ENCODE measurements at regions not wholly inside any gene's neighbourhood (a gene's known extent, or its start where the extent isn't known, plus 50 kb on each side); places are given as distances from the start of the nearest gene placed in this dataset.

GRCh38 chr3:634511-634910 lies 437.9 kb downstream of the CHL1 start:
- CTCF ChIA-PET, result no interaction called here
- H3K27me3 Mint-ChIP-seq, result no peaks in the 10 kb centered on the region
- no peaks in the 10 kb centered on the region for H3K4me1 Mint-ChIP-seq
- H3K27ac Mint-ChIP-seq, result no peak overlapping the region
- no peak for DNase-seq
- H3K4me3 Mint-ChIP-seq, result no peak overlapping the region
- POLR2A ChIA-PET, result no interaction called here
- H3K9me3 Mint-ChIP-seq, result no peaks in the 10 kb centered on the region
- H3K36me3 Mint-ChIP-seq (ENCODE audit: low read depth), result no peaks in the 10 kb centered on the region

GRCh38 chr3:635393-635792 lies 438.8 kb downstream of the CHL1 start:
- no peak overlapping the region for H3K4me3 Mint-ChIP-seq
- ChIA-PET POLR2A (no interaction called here), CTCF (no interaction called here)
- H3K4me1 Mint-ChIP-seq, result no peaks in the 10 kb centered on the region
- no peak overlapping the region for H3K27ac Mint-ChIP-seq
- no peaks in the 10 kb centered on the region for H3K27me3 Mint-ChIP-seq
- no peaks in the 10 kb centered on the region for H3K9me3 Mint-ChIP-seq
- no peak for DNase-seq
- no peaks in the 10 kb centered on the region for H3K36me3 Mint-ChIP-seq (ENCODE audit: low read depth)

- no peaks in the 10 kb centered on the region for H3K27me3 Mint-ChIP-seq
- CTCF ChIA-PET, result no interaction called here
- no peak overlapping the region for H3K27ac Mint-ChIP-seq
- H3K9me3 Mint-ChIP-seq, result peaks cover 3% of the 10 kb centered on the region
- DNase-seq, result no peak
- H3K4me1 Mint-ChIP-seq, result no peaks in the 10 kb centered on the region
- POLR2A ChIA-PET, result no interaction called here
- no peaks in the 10 kb centered on the region for H3K36me3 Mint-ChIP-seq (ENCODE audit: low read depth)
- no peak overlapping the region for H3K4me3 Mint-ChIP-seq
These were observed 446.8 kb downstream of the CHL1 start for GRCh38 chr3:643376-643775.

GRCh38 chr3:655824-656223 lies 437.0 kb upstream of the CNTN6 start:
- CTCF ChIA-PET, result no interaction called here
- Mint-ChIP-seq H3K9me3 (no peaks in the 10 kb centered on the region), H3K4me1 (no peaks in the 10 kb centered on the region), H3K4me3 (no peak overlapping the region), H3K36me3 (ENCODE audit: low read depth) (no peaks in the 10 kb centered on the region), H3K27me3 (no peaks in the 10 kb centered on the region), H3K27ac (no peak overlapping the region)
- POLR2A ChIA-PET, result no interaction called here
- DNase-seq, result no peak

- Mint-ChIP-seq H3K4me1 (no peaks in the 10 kb centered on the region), H3K27me3 (no peaks in the 10 kb centered on the region), H3K36me3 (ENCODE audit: low read depth) (no peaks in the 10 kb centered on the region), H3K9me3 (peaks cover 5% of the 10 kb centered on the region), H3K27ac (no peak overlapping the region), H3K4me3 (no peak overlapping the region)
- ChIA-PET POLR2A (no interaction called here), CTCF (no interaction called here)
- no peak for DNase-seq
These were observed 431.5 kb upstream of the CNTN6 start for GRCh38 chr3:661356-661755.

- Mint-ChIP-seq H3K9me3 (peaks cover 9% of the 10 kb centered on the region), H3K36me3 (ENCODE audit: low read depth) (no peaks in the 10 kb centered on the region), H3K4me1 (no peaks in the 10 kb centered on the region), H3K27me3 (no peaks in the 10 kb centered on the region), H3K27ac (no peak overlapping the region), H3K4me3 (no peak overlapping the region)
- POLR2A ChIA-PET, result no interaction called here
- CTCF ChIA-PET, result no interaction called here
- no peak for DNase-seq
These were observed 418.7 kb upstream of the CNTN6 start for GRCh38 chr3:674116-674515.

GRCh38 chr3:675846-676245 lies 417.0 kb upstream of the CNTN6 start:
- Mint-ChIP-seq H3K27ac (no peak overlapping the region), H3K27me3 (no peaks in the 10 kb centered on the region), H3K36me3 (ENCODE audit: low read depth) (no peaks in the 10 kb centered on the region), H3K4me3 (no peak overlapping the region), H3K4me1 (no peaks in the 10 kb centered on the region), H3K9me3 (peaks cover 12% of the 10 kb centered on the region)
- no peak for DNase-seq
- ChIA-PET CTCF (no interaction called here), POLR2A (no interaction called here)

GRCh38 chr3:683770-684169 lies 409.1 kb upstream of the CNTN6 start:
- Mint-ChIP-seq H3K27ac (no peak overlapping the region), H3K36me3 (ENCODE audit: low read depth) (no peaks in the 10 kb centered on the region), H3K4me1 (no peaks in the 10 kb centered on the region), H3K9me3 (peaks cover 3% of the 10 kb centered on the region), H3K4me3 (no peak overlapping the region), H3K27me3 (no peaks in the 10 kb centered on the region)
- DNase-seq, result no peak
- ChIA-PET CTCF (no interaction called here), POLR2A (no interaction called here)

GRCh38 chr3:690770-691169 lies 402.1 kb upstream of the CNTN6 start:
- no peak for DNase-seq
- Mint-ChIP-seq H3K4me1 (no peaks in the 10 kb centered on the region), H3K9me3 (peaks cover 16% of the 10 kb centered on the region), H3K36me3 (ENCODE audit: low read depth) (no peaks in the 10 kb centered on the region), H3K27ac (no peak overlapping the region), H3K27me3 (no peaks in the 10 kb centered on the region), H3K4me3 (no peak overlapping the region)
- POLR2A ChIA-PET, result no interaction called here
- CTCF ChIA-PET, result no interaction called here

GRCh38 chr3:700514-700913 lies 392.3 kb upstream of the CNTN6 start:
- peaks cover 27% of the 10 kb centered on the region for H3K9me3 Mint-ChIP-seq
- ChIA-PET CTCF (no interaction called here), POLR2A (no interaction called here)
- no peaks in the 10 kb centered on the region for H3K27me3 Mint-ChIP-seq
- H3K27ac Mint-ChIP-seq, result no peak overlapping the region
- no peaks in the 10 kb centered on the region for H3K4me1 Mint-ChIP-seq
- H3K36me3 Mint-ChIP-seq (ENCODE audit: low read depth), result no peaks in the 10 kb centered on the region
- H3K4me3 Mint-ChIP-seq, result no peak overlapping the region
- no peak for DNase-seq

GRCh38 chr3:707041-707440 lies 385.8 kb upstream of the CNTN6 start:
- Mint-ChIP-seq H3K4me1 (no peaks in the 10 kb centered on the region), H3K27ac (no peak overlapping the region), H3K9me3 (peaks cover 17% of the 10 kb centered on the region), H3K27me3 (no peaks in the 10 kb centered on the region), H3K36me3 (ENCODE audit: low read depth) (no peaks in the 10 kb centered on the region), H3K4me3 (no peak overlapping the region)
- DNase-seq, result no peak
- ChIA-PET POLR2A (no interaction called here), CTCF (no interaction called here)

- Mint-ChIP-seq H3K27ac (no peak overlapping the region), H3K4me1 (no peaks in the 10 kb centered on the region), H3K4me3 (no peak overlapping the region), H3K9me3 (peaks cover 17% of the 10 kb centered on the region), H3K27me3 (no peaks in the 10 kb centered on the region), H3K36me3 (ENCODE audit: low read depth) (no peaks in the 10 kb centered on the region)
- CTCF ChIA-PET, result no interaction called here
- no peak for DNase-seq
- POLR2A ChIA-PET, result no interaction called here
These were observed 379.7 kb upstream of the CNTN6 start for GRCh38 chr3:713006-713621.

- Mint-ChIP-seq H3K27me3 (no peaks in the 10 kb centered on the region), H3K4me1 (no peaks in the 10 kb centered on the region), H3K36me3 (ENCODE audit: low read depth) (no peaks in the 10 kb centered on the region), H3K9me3 (peaks cover 17% of the 10 kb centered on the region), H3K4me3 (no peak overlapping the region), H3K27ac (no peak overlapping the region)
- POLR2A ChIA-PET, result no interaction called here
- CTCF ChIA-PET, result no interaction called here
- DNase-seq, result no peak
These were observed 378.7 kb upstream of the CNTN6 start for GRCh38 chr3:713947-714620.

- H3K27me3 Mint-ChIP-seq, result no peaks in the 10 kb centered on the region
- no peak overlapping the region for H3K27ac Mint-ChIP-seq
- no peak for DNase-seq
- ChIA-PET POLR2A (no interaction called here), CTCF (no interaction called here)
- H3K4me3 Mint-ChIP-seq, result no peak overlapping the region
- peaks cover 13% of the 10 kb centered on the region for H3K9me3 Mint-ChIP-seq
- no peaks in the 10 kb centered on the region for H3K36me3 Mint-ChIP-seq (ENCODE audit: low read depth)
- H3K4me1 Mint-ChIP-seq, result no peaks in the 10 kb centered on the region
These were observed 371.7 kb upstream of the CNTN6 start for GRCh38 chr3:721086-721485.

Data from activated CD4-positive, alpha-beta memory T cell treated with anti-CD3 and anti-CD28 coated beads, Interleukin-2, amount 10 ng/mL, durations not matched to agents 7 days and 5 days (primary cell).